ENCODE measurements at regions not wholly inside any gene's neighbourhood (a gene's known extent, or its start where the extent isn't known, plus 50 kb on each side); places are given as distances from the start of the nearest gene placed in this dataset.

DNA sequence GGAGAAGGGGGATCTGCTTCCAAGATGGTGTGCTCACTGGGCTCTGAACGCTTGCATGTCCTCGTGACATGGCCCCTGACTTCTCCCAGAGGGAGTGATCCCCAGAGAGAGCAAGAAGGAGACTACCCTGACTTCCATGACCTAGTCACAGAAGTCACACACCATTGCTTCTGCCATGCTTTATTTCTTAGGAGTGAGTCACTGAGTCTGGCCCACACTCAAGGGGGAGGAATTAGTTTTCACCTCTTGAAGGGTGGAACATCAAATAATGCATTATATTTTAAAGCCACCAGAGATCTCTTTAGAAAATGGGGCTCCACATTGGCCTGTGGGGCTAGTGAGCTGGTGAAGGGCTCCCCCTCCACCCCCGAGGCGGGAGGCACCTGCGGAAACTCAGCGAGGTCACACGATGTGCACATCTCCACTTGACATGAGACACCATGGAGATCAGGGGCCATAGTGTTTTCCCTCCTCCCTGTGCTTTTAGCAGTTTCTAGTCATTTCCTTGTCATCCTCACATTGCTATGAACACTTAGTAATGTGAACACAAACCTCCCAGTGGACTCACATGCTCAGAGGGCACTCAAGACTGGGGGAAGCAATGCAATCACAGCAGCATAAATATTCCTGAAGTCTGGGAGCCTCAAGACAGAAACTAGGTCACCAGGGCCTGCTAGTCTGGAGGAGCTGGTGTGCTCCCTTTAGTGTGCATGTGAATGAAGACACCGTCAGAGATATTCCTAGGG is 87.4 kb upstream of the FZD10 start:
- TF ChIP-seq, protein P1, sequence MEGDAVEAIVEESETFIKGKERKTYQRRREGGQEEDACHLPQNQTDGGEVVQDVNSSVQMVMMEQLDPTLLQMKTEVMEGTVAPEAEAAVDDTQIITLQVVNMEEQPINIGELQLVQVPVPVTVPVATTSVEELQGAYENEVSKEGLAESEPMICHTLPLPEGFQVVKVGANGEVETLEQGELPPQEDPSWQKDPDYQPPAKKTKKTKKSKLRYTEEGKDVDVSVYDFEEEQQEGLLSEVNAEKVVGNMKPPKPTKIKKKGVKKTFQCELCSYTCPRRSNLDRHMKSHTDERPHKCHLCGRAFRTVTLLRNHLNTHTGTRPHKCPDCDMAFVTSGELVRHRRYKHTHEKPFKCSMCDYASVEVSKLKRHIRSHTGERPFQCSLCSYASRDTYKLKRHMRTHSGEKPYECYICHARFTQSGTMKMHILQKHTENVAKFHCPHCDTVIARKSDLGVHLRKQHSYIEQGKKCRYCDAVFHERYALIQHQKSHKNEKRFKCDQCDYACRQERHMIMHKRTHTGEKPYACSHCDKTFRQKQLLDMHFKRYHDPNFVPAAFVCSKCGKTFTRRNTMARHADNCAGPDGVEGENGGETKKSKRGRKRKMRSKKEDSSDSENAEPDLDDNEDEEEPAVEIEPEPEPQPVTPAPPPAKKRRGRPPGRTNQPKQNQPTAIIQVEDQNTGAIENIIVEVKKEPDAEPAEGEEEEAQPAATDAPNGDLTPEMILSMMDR (conservative IDR thresholded peaks at IDR 0.05; ENCODE audit: low read depth, low read length), result no peak
- TF ChIP-seq EZH2 (IDR thresholded peaks at IDR 0.05; ENCODE audit: borderline replicate concordance, low read depth, low read length, poor library complexity, severe bottlenecking), result no peak

Measured in A673 (cell line).